Body of pancreas (tissue), 4 donors: ENCODE measurements at regions not wholly inside any gene's neighbourhood (a gene's known extent, or its start where the extent isn't known, plus 50 kb on each side); places are given as distances from the start of the nearest gene placed in this dataset.

Experiments
- ATAC-seq: fragments of 150-250 bp; one replicate; pipeline ENCODE4 v1.9.1; 2016
- DNase-seq, 4 donors: peaks; one replicate each; pipeline ENCODE4 v3.0.0-alpha.2; 2019
- H3K27ac ChIP-seq, 4 donors: fragments of 200-600 bp; sonication (generic); 1 replicate in 3 of 4; 2 replicates in 1 of 4; pipeline versions ENCODE4 v1.5.1 to v1.6.1; 2016 to 2019; ENCODE audit warnings: mild to moderate bottlenecking in 1 of 4, mixed read lengths in 1 of 4, moderate library complexity in 1 of 4
- H3K27me3 ChIP-seq, 2 donors: fragments of 200-600 bp; sonication (generic); one replicate each; pipeline ENCODE4 v1.6.0; 2016; ENCODE audit warnings: mild to moderate bottlenecking in 1 of 2
- H3K36me3 ChIP-seq, 2 donors: fragments of 200-600 bp; sonication (generic); replicated peaks in 1 of 2; 2 replicates each; pipeline ENCODE4 v1.5.1; 2016; ENCODE audit warnings: low read depth in 2 of 2; ENCODE audit not compliant: insufficient read depth in 1 of 2
- H3K4me1 ChIP-seq: fragments of 200-600 bp; sonication (generic); one replicate; pipeline ENCODE4 v1.6.0; 2016
- H3K4me3 ChIP-seq, 2 donors: fragments of 200-600 bp; sonication (generic); 1 replicate in 1 of 2; 2 replicates in 1 of 2; pipeline ENCODE4 v1.5.1; 2016 to 2019
- H3K9me3 ChIP-seq, 3 donors: fragments of 200-600 bp; sonication (generic); 1 replicate in 2 of 3; 2 replicates in 1 of 3; pipeline ENCODE4 v1.5.1; 2016
- POLR2A ChIP-seq, 3 donors: fragments of 450-650 bp; IDR thresholded peaks; one replicate each; pipeline ENCODE4 v1.6.1; 2016; ENCODE audit warnings: antibody characterized with exemption in 3 of 3, mild to moderate bottlenecking in 2 of 3
- WGBS, 2 donors: methylation state at CpG; one replicate each; pipeline ENCODE4 v1.1.5; 2017; 5-methylcytosine and 5-hydroxymethylcytosine counted together
- intact Hi-C: fragments of 100-400 bp; cut with DNase I; formaldehyde crosslinking; loops from one replicate; pipeline ENCODE4 v1.15.1; 2023
- TF ChIP-seq, protein P1 (sequence below), 7 experiments: fragments of 450-650 bp in 4 of 7; fragments of 200-600 bp in 3 of 7; sonication (generic) in 3 of 7; IDR thresholded peaks; one replicate each; pipeline ENCODE4 v1.5.1; 2016 to 2019; ENCODE audit warnings: antibody characterized with exemption in 7 of 7

DNA sequence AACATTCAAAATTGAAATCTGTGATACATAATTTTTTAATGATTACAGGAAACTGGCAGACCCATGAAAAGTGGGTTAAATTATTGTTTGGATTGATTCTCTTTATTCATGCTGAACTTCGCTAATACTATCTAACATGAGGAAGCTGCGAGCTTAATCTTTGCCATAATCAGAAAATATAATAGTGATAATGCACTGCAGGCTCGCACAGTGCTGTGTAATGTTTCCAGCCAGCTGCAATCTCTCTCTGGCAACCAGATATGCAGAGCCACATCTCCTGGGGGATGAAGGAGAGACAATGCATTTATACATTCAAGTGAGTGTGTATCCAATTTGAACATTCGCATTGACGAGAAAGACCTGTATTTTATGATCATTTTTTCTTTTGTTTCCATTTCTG lies 669.7 kb upstream of the RGMB start:
- WGBS, 2 donors: 60 to 76% methylated on average over 5 of the region's 5 CpGs
- Histone ChIP-seq H3K36me3 (no peaks in the 10 kb centered on the region), H3K9me3 (no peaks in the 10 kb centered on the region), H3K27me3 (no peaks in the 10 kb centered on the region), H3K27ac (no peak overlapping the region), H3K4me3 (no peak overlapping the region), H3K4me1 (no peaks in the 10 kb centered on the region)
- TF ChIP-seq, protein P1, sequence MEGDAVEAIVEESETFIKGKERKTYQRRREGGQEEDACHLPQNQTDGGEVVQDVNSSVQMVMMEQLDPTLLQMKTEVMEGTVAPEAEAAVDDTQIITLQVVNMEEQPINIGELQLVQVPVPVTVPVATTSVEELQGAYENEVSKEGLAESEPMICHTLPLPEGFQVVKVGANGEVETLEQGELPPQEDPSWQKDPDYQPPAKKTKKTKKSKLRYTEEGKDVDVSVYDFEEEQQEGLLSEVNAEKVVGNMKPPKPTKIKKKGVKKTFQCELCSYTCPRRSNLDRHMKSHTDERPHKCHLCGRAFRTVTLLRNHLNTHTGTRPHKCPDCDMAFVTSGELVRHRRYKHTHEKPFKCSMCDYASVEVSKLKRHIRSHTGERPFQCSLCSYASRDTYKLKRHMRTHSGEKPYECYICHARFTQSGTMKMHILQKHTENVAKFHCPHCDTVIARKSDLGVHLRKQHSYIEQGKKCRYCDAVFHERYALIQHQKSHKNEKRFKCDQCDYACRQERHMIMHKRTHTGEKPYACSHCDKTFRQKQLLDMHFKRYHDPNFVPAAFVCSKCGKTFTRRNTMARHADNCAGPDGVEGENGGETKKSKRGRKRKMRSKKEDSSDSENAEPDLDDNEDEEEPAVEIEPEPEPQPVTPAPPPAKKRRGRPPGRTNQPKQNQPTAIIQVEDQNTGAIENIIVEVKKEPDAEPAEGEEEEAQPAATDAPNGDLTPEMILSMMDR (IDR thresholded peaks at IDR 0.05): no peak
- TF ChIP-seq POLR2A (IDR thresholded peaks at IDR 0.05): no peak
- intact Hi-C loops: no loop called here
- DNase-seq (no peak), ATAC-seq (no peak)

DNA sequence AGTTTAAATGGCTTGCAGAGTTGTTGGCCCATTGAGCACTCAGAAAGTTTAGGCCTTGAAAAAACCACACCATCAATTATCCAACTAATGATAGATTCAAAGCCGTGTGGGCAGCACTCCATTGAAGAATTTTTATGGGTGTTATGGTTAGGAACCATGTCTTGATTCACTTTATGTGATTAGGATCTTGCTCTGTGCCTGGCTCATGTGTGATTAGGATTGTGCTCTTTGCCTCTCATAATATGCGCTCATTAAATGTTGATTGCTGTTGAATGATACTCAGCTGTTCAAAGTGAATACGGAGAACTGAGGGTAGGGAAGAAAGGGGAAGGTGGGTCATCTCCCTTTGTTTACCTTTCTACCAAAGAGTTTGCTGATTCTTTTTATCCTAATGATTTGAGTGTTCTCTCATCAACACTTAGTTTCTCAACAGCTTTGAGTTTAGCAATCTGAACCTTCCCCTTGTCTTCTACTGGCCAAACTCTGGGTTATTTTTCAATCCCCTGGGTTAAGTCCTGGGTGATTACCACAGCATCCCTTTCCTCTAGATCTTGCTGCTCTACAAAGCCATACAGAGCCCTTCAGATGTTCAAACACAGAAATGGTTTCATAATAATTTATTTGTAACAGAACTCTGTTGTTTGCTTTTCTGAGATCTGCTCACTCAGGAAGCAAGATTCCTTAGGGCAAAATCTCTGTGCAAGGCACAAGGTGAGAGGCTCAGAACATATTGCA lies 668.8 kb upstream of the RGMB start:
- Histone ChIP-seq H3K27me3 (no peaks in the 10 kb centered on the region), H3K27ac (no peak overlapping the region), H3K9me3 (no peaks in the 10 kb centered on the region), H3K4me1 (no peaks in the 10 kb centered on the region), H3K4me3 (no peak overlapping the region), H3K36me3 (no peaks in the 10 kb centered on the region)
- 51 to 67% methylated on average over 3 of the region's 3 CpGs for WGBS, 2 donors
- DNase-seq (no peak), ATAC-seq (no peak)
- intact Hi-C loops: no loop called here
- TF ChIP-seq POLR2A (IDR thresholded peaks at IDR 0.05): no peak
- TF ChIP-seq, protein P1 (IDR thresholded peaks at IDR 0.05): no peak

DNA sequence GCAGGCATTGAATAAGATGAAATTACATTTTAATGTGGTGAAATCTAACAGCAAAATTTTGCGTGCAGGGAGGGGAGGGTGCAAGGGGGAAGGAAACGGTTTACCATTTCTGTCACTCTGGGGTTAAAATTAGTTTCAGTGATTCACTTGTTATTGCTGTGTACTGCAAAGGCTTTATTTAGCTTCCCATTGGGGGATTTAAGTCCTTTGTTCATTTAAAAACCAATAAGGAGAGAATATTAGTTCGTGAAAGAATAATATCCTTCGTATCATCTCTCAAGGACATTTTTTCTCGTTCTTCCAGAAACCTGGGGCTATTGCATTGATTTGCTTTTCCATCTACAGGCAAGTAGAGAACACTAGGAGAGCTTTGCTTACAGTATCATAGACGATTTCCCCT lies 667.8 kb upstream of the RGMB start:
- Histone ChIP-seq H3K27me3 (no peaks in the 10 kb centered on the region), H3K9me3 (no peaks in the 10 kb centered on the region), H3K27ac (no peak overlapping the region), H3K4me3 (no peak overlapping the region), H3K36me3 (no peaks in the 10 kb centered on the region), H3K4me1 (no peaks in the 10 kb centered on the region)
- intact Hi-C loops: no loop called here
- TF ChIP-seq, protein P1 (IDR thresholded peaks at IDR 0.05): no peak
- DNase-seq (no peak), ATAC-seq (no peak)
- 66 to 69% methylated on average over 6 of the region's 6 CpGs for WGBS, 2 donors

DNA sequence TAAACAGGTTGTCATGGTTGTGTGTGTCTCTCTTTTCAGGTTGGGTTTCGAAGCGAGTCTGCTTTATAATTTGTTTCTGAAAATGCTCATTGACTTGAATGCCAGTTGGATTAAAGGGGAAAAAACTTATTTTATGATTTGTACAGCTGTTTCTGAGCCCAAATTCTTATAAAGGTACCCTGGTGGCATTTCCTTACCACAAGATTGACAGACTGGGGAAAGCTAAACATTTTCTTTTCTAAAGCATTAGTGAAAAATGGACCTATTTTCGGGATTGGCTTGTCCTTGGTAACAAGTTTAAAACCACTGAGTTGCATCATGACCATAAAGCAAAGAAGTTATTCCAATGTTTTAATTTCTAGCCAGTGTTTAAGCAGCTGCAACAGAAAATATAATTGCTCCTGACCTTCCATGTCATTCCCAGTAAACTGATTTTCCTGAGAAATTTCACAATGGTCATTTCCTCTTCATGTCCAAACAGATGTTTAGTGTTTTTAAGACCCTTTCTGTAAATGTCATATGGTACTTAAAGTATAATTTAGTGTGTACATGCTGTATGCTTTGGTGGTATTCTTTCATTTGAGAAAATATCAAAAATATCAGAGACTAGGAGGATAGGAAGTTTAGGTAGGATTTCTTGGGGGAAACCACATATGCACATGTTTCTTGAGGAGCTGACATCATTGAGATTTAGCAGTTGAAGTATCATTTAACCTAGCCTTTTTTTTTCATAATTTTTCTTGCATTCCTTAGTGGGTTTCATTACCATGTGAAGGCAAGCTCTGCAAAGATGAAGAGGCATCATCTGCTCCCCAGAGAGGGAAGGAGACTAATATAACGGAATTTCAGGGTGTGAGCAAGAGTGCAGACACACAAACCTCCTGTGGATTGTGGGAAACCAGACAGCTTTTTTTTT lies 667.1 kb upstream of the RGMB start:
- no peaks in the 10 kb centered on the region for H3K36me3 ChIP-seq
- TF ChIP-seq POLR2A (IDR thresholded peaks at IDR 0.05): no peak
- TF ChIP-seq, protein P1 (IDR thresholded peaks at IDR 0.05): no peak
- 67 to 73% methylated on average over 4 of the region's 4 CpGs for WGBS, 2 donors
- no peak for DNase-seq
- no peaks in the 10 kb centered on the region for H3K9me3 ChIP-seq
- intact Hi-C loops: no loop called here
- no peaks in the 10 kb centered on the region for H3K4me1 ChIP-seq
- no peak overlapping the region for H3K27ac ChIP-seq
- no peak for ATAC-seq
- H3K27me3 ChIP-seq: no peaks in the 10 kb centered on the region
- H3K4me3 ChIP-seq: no peak overlapping the region
